H9 (cell line): ENCODE measurements at regions not wholly inside any gene's neighbourhood (a gene's known extent, or its start where the extent isn't known, plus 50 kb on each side); places are given as distances from the start of the nearest gene placed in this dataset.

ENCODE experiments used
- DNase-seq: peaks from one replicate; pipeline ENCODE4 v3.0.0-alpha.2; 2017
- H2AFZ ChIP-seq: one replicate; pipeline ENCODE4 v1.6.1; 2013; ENCODE audit warnings: mild to moderate bottlenecking, low read length, control low read depth, moderate library complexity
- H2AK5ac ChIP-seq: 2 replicates; pipeline ENCODE4 v1.6.1; 2013; ENCODE audit warnings: low read length, control low read depth, mixed read lengths; ENCODE audit not compliant: insufficient read length
- H2BK120ac ChIP-seq: one replicate; pipeline ENCODE4 v1.6.1; 2013; ENCODE audit warnings: low read depth, mild to moderate bottlenecking, low read length, control low read depth, inconsistent platforms; ENCODE audit not compliant: poor library complexity, severe bottlenecking
- H2BK12ac ChIP-seq: 2 replicates; pipeline ENCODE4 v1.6.1; 2013; ENCODE audit warnings: low read length, control low read depth, mixed read lengths, low read depth; ENCODE audit not compliant: insufficient read length
- H2BK15ac ChIP-seq: 2 replicates; pipeline ENCODE4 v1.6.1; 2013; ENCODE audit warnings: low read depth, low read length, control low read depth
- H2BK20ac ChIP-seq: one replicate; pipeline ENCODE4 v1.6.1; 2013; ENCODE audit warnings: low read depth, mild to moderate bottlenecking, low read length, control low read depth, inconsistent platforms; ENCODE audit not compliant: poor library complexity, severe bottlenecking
- H2BK5ac ChIP-seq: 2 replicates; pipeline ENCODE4 v1.6.1; 2013; ENCODE audit warnings: low read length, control low read depth, mixed read lengths; ENCODE audit not compliant: insufficient read length
- H3K14ac ChIP-seq: 2 replicates; pipeline ENCODE4 v1.6.1; 2013; ENCODE audit warnings: low read length, control low read depth; ENCODE audit not compliant: insufficient read depth
- H3K18ac ChIP-seq: 2 replicates; pipeline ENCODE4 v1.6.1; 2013; ENCODE audit warnings: low read depth, mild to moderate bottlenecking, mixed read lengths, low read length, control low read depth; ENCODE audit not compliant: insufficient read length
- H3K23ac ChIP-seq: 2 replicates; pipeline ENCODE4 v1.6.1; 2013; ENCODE audit warnings: low read length, control low read depth, mixed read lengths, low read depth; ENCODE audit not compliant: insufficient read length
- H3K23me2 ChIP-seq: 2 replicates; pipeline ENCODE4 v1.6.1; 2013; ENCODE audit warnings: low read depth, mild to moderate bottlenecking, mixed read lengths, low read length, control low read depth; ENCODE audit not compliant: insufficient read length, poor library complexity, severe bottlenecking
- H3K27ac ChIP-seq: 2 replicates; pipeline ENCODE4 v1.5.1; 2013; ENCODE audit warnings: low read length, control low read depth, mixed read lengths, low read depth; ENCODE audit not compliant: insufficient read length
- H3K27me3 ChIP-seq: 2 replicates; pipeline ENCODE4 v1.6.1; 2013; ENCODE audit warnings: low read length, control low read depth, inconsistent platforms; ENCODE audit not compliant: insufficient read depth
- H3K4ac ChIP-seq: 2 replicates; pipeline ENCODE4 v1.6.1; 2013; ENCODE audit warnings: low read depth, mild to moderate bottlenecking, control low read depth, inconsistent platforms, low read length, moderate library complexity
- H3K4me1 ChIP-seq: 2 replicates; pipeline ENCODE4 v1.6.1; 2013; ENCODE audit warnings: low read length, control low read depth, inconsistent platforms; ENCODE audit not compliant: insufficient read depth
- H3K4me2 ChIP-seq: 2 replicates; pipeline ENCODE4 v1.6.1; 2013; ENCODE audit warnings: low read length, control low read depth, mixed read lengths; ENCODE audit not compliant: insufficient read length, insufficient read depth
- H3K56ac ChIP-seq: 2 replicates; pipeline ENCODE4 v1.6.1; 2013; ENCODE audit warnings: low read depth, mild to moderate bottlenecking, mixed read lengths, low read length, control low read depth; ENCODE audit not compliant: insufficient read length
- H3K79me1 ChIP-seq: 2 replicates; pipeline ENCODE4 v1.6.1; 2013; ENCODE audit warnings: low read depth, mild to moderate bottlenecking, moderate library complexity, low read length, control low read depth, inconsistent platforms; ENCODE audit not compliant: insufficient read depth, poor library complexity, severe bottlenecking
- H3K79me2 ChIP-seq: 2 replicates; pipeline ENCODE4 v1.6.1; 2013; ENCODE audit warnings: low read length, control low read depth, inconsistent platforms; ENCODE audit not compliant: insufficient read depth
- H3K9ac ChIP-seq: 2 replicates; pipeline ENCODE4 v1.6.1; 2013; ENCODE audit warnings: low read length, control low read depth, mixed read lengths; ENCODE audit not compliant: insufficient read length; ENCODE audit errors: extremely low read depth
- H3K9me3 ChIP-seq: one replicate; pipeline ENCODE4 v1.6.1; 2013; ENCODE audit warnings: low read depth, low read length, inconsistent platforms; ENCODE audit not compliant: control insufficient read depth
- H3T11ph ChIP-seq: one replicate; pipeline ENCODE4 v1.6.1; 2013; ENCODE audit warnings: mild to moderate bottlenecking, low read length, control low read depth, inconsistent platforms
- H4K20me1 ChIP-seq: one replicate; pipeline ENCODE4 v1.6.1; 2013; ENCODE audit not compliant: control insufficient read depth, insufficient read length, insufficient read depth
- H4K5ac ChIP-seq: 2 replicates; pipeline ENCODE4 v1.6.1; 2013; ENCODE audit warnings: low read depth, mild to moderate bottlenecking, mixed read lengths, low read length, control low read depth; ENCODE audit not compliant: insufficient read length
- H4K8ac ChIP-seq: replicated peaks from 2 replicates; pipeline ENCODE4 v1.6.1; 2013; ENCODE audit warnings: low read length, control low read depth, mixed read lengths, low read depth; ENCODE audit not compliant: insufficient read length
- H4K91ac ChIP-seq: 2 replicates; pipeline ENCODE4 v1.6.1; 2013; ENCODE audit warnings: low read depth, mild to moderate bottlenecking, moderate library complexity, mixed read lengths, low read length, control low read depth; ENCODE audit not compliant: insufficient read length
- H3K27ac Mint-ChIP-seq, 3 experiments: 2 replicates in 2 of 3; 3 replicates in 1 of 3; pipeline ENCODE4 v1.8.0; 2020 to 2021; ENCODE audit warnings: mixed read lengths in 3 of 3, mild to moderate bottlenecking in 1 of 3, moderate library complexity in 1 of 3
- H3K27me3 Mint-ChIP-seq: 2 replicates; pipeline ENCODE4 v1.8.0; 2021; ENCODE audit warnings: low read depth, mild to moderate bottlenecking, moderate library complexity, mixed read lengths
- H3K36me3 Mint-ChIP-seq, 3 experiments: 2 replicates in 2 of 3; 3 replicates in 1 of 3; pipeline ENCODE4 v1.8.0; 2020 to 2021; ENCODE audit warnings: low read depth in 3 of 3, mixed read lengths in 3 of 3; ENCODE audit not compliant: insufficient read depth in 1 of 3
- H3K4me1 Mint-ChIP-seq, 2 experiments: 2 replicates each; pipeline ENCODE4 v1.8.0; 2020; ENCODE audit warnings: mixed read lengths in 2 of 2
- H3K4me3 Mint-ChIP-seq, 2 experiments: 2 replicates in 1 of 2; 3 replicates in 1 of 2; pipeline ENCODE4 v1.8.0; 2020 to 2021; ENCODE audit warnings: mild to moderate bottlenecking in 2 of 2, mixed read lengths in 2 of 2, moderate library complexity in 1 of 2
- H3K9me3 Mint-ChIP-seq, 2 experiments: 2 replicates in 1 of 2; 3 replicates in 1 of 2; pipeline ENCODE4 v1.8.0; 2020; ENCODE audit warnings: mild to moderate bottlenecking in 2 of 2, mixed read lengths in 2 of 2, moderate library complexity in 1 of 2
- WGBS: extraction: QIAGEN DNeasy Blood & Tissue Kit; methylation state at CpG from one replicate; pipeline ENCODE4 v1.1.7; 2013; ENCODE audit warnings: missing lambda C conversion rate, low lambda C conversion rate, mixed read lengths; ENCODE audit not compliant: insufficient read length; ENCODE audit errors: extremely low coverage; 5-methylcytosine and 5-hydroxymethylcytosine counted together
- TF ChIP-seq, protein P1 (sequence below): fragments of 200-600 bp; sonication (generic); conservative IDR thresholded peaks from 3 replicates; pipeline ENCODE4 v1.8.0; 2021; ENCODE audit warnings: antibody characterized with exemption, mild to moderate bottlenecking

GRCh38 chr6:149157126-149157525 lies 160.4 kb upstream of the TAB2 start:
- Mint-ChIP-seq H3K9me3 (0 out of 5 replicates have a peak, but pooled peaks cover 0 to 1% of the 10 kb centered on the region in 2 experiments), H3K27me3 (no peaks in the 10 kb centered on the region), H3K27ac (peak overlapping the region in 1 of 3 experiments; percentile 46; a peak in 3 of 7 replicates), H3K4me1 (peaks cover 12 to 14% of the 10 kb centered on the region in 2 experiments), H3K4me3 (no peak overlapping the region), H3K36me3 (no peaks in the 10 kb centered on the region; a peak in 3 of 7 replicates)
- H2BK12ac ChIP-seq = no peak overlapping the region
- peaks cover 2% of the 10 kb centered on the region; the same call in 1 of the 2 replicates for H3K4me1 ChIP-seq
- H3K14ac ChIP-seq = no peak overlapping the region
- H3K18ac ChIP-seq = no peak overlapping the region
- no peaks in the 10 kb centered on the region for H3K9me3 ChIP-seq
- no peak overlapping the region for H4K8ac ChIP-seq
- H2AFZ ChIP-seq = no peak overlapping the region
- TF ChIP-seq, protein P1, sequence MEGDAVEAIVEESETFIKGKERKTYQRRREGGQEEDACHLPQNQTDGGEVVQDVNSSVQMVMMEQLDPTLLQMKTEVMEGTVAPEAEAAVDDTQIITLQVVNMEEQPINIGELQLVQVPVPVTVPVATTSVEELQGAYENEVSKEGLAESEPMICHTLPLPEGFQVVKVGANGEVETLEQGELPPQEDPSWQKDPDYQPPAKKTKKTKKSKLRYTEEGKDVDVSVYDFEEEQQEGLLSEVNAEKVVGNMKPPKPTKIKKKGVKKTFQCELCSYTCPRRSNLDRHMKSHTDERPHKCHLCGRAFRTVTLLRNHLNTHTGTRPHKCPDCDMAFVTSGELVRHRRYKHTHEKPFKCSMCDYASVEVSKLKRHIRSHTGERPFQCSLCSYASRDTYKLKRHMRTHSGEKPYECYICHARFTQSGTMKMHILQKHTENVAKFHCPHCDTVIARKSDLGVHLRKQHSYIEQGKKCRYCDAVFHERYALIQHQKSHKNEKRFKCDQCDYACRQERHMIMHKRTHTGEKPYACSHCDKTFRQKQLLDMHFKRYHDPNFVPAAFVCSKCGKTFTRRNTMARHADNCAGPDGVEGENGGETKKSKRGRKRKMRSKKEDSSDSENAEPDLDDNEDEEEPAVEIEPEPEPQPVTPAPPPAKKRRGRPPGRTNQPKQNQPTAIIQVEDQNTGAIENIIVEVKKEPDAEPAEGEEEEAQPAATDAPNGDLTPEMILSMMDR = no peak
- no peak overlapping the region for H3K4ac ChIP-seq
- H4K91ac ChIP-seq = no peak overlapping the region
- no peak overlapping the region for H3K23ac ChIP-seq
- no peaks in the 10 kb centered on the region for H3K27me3 ChIP-seq
- no peak overlapping the region for H2AK5ac ChIP-seq
- H3K23me2 ChIP-seq = no peaks in the 10 kb centered on the region
- peaks cover 1% of the 10 kb centered on the region; the same call in 1 of the 2 replicates for H3K79me2 ChIP-seq
- no peak overlapping the region for H3K27ac ChIP-seq
- H3K79me1 ChIP-seq = no peaks in the 10 kb centered on the region
- no peak overlapping the region for H3K4me2 ChIP-seq
- no peak overlapping the region for H4K5ac ChIP-seq
- WGBS = no CpG with 5 or more reads among the region's 5 CpGs
- no peak overlapping the region for H2BK20ac ChIP-seq
- no peak overlapping the region for H3T11ph ChIP-seq
- no peak overlapping the region for H3K56ac ChIP-seq
- H3K9ac ChIP-seq = no peak overlapping the region
- DNase-seq = no peak
- no peaks in the 10 kb centered on the region for H4K20me1 ChIP-seq
- no peak overlapping the region for H2BK15ac ChIP-seq
- H2BK120ac ChIP-seq = no peak overlapping the region
- H2BK5ac ChIP-seq = no peak overlapping the region
